H1 (cell line): ENCODE measurements at regions not wholly inside any gene's neighbourhood (a gene's known extent, or its start where the extent isn't known, plus 50 kb on each side); places are given as distances from the start of the nearest gene placed in this dataset.

Experiments used
- CTCF ChIA-PET: fragments of 300-600 bp; sonication (Branson Sonifier 250); formaldehyde crosslinking; loops from one replicate; lab custom pipeline; 2021; ENCODE audit not compliant: partially characterized antibody; lab: Charles Lee
- POLR2A ChIA-PET: fragments of 300-600 bp; sonication (Branson Sonifier 250); formaldehyde crosslinking; loops from one replicate; lab custom pipeline; 2021; ENCODE audit warnings: inconsistent platforms; ENCODE audit not compliant: partially characterized antibody; lab: Charles Lee
- DNase-seq, 2 experiments: peaks; one replicate each; pipeline versions ENCODE4 v3.0.0 to v3.0.0-alpha.2; 2010 to 2022; ENCODE audit warnings: low spot score in 2 of 2, low read depth in 1 of 2, mixed read lengths in 1 of 2
- FAIRE-seq: peaks from 2 replicates; lab custom pipeline; 2011; peaks lifted over from hg19 to GRCh38; lab: Jason Lieb, UNC
- H2AFZ ChIP-seq: 2 replicates; pipeline ENCODE4 v1.8.1; 2012; ENCODE audit warnings: low read length, inconsistent platforms
- H2AK5ac ChIP-seq: 2 replicates; pipeline ENCODE4 v1.6.1; 2013; ENCODE audit warnings: low read depth, low read length
- H2BK120ac ChIP-seq: replicated peaks from 2 replicates; pipeline ENCODE3; 2013; ENCODE audit warnings: low read depth, low read length, inconsistent platforms
- H2BK12ac ChIP-seq: 2 replicates; pipeline ENCODE4 v1.6.1; 2013; ENCODE audit warnings: low read depth, low read length
- H2BK15ac ChIP-seq: 2 replicates; pipeline ENCODE4 v1.6.1; 2013; ENCODE audit warnings: low read length
- H2BK20ac ChIP-seq: 2 replicates; pipeline ENCODE4 v1.6.1; 2013; ENCODE audit warnings: low read length
- H2BK5ac ChIP-seq: 2 replicates; pipeline ENCODE4 v1.6.1; 2013; ENCODE audit warnings: low read depth, low read length
- H3K14ac ChIP-seq: 2 replicates; pipeline ENCODE4 v1.6.1; 2013; ENCODE audit warnings: inconsistent platforms; ENCODE audit not compliant: insufficient read length
- H3K18ac ChIP-seq: 2 replicates; pipeline ENCODE4 v1.6.1; 2013; ENCODE audit warnings: low read length; ENCODE audit errors: extremely low read depth
- H3K23ac ChIP-seq: 2 replicates; pipeline ENCODE4 v1.6.1; 2013; ENCODE audit warnings: inconsistent platforms; ENCODE audit not compliant: insufficient read length
- H3K23me2 ChIP-seq: 2 replicates; pipeline ENCODE4 v1.6.1; 2013; ENCODE audit warnings: low read depth, low read length
- H3K27ac ChIP-seq: 2 replicates; pipeline ENCODE4 v1.6.1; 2011; ENCODE audit warnings: low read depth, low read length, inconsistent platforms
- H3K27me3 ChIP-seq, 4 experiments: replicated peaks in 1 of 4; 1 replicate in 1 of 4; 2 replicates in 3 of 4; pipeline versions ENCODE4 v1.6.1 to v1.8.1; 2011 to 2013; ENCODE audit warnings: low read length in 3 of 4, mild to moderate bottlenecking in 3 of 4, inconsistent platforms in 2 of 4, mixed read lengths in 2 of 4, moderate library complexity in 1 of 4; ENCODE audit not compliant: control insufficient read depth in 3 of 4, insufficient read depth in 3 of 4; ENCODE audit errors: extremely low read depth in 1 of 4
- H3K36me3 ChIP-seq, 4 experiments: 2 replicates each; pipeline versions ENCODE4 v1.6.1 to v1.8.1; 2011 to 2013; ENCODE audit warnings: mild to moderate bottlenecking in 4 of 4, low read length in 3 of 4, moderate library complexity in 2 of 4, control low read depth in 1 of 4, inconsistent platforms in 1 of 4; ENCODE audit not compliant: insufficient read depth in 4 of 4, control insufficient read depth in 2 of 4
- H3K4ac ChIP-seq: replicated peaks from 2 replicates; pipeline ENCODE3; 2013; ENCODE audit warnings: low read length, low read depth, mixed read lengths, inconsistent platforms; ENCODE audit not compliant: insufficient read length
- H3K4me1 ChIP-seq, 4 experiments: replicated peaks in 1 of 4; 1 replicate in 1 of 4; 2 replicates in 3 of 4; pipeline versions ENCODE4 v1.6.1 to v1.8.1; 2011 to 2013; ENCODE audit warnings: low read length in 3 of 4, inconsistent platforms in 2 of 4, mixed read lengths in 1 of 4; ENCODE audit not compliant: insufficient read depth in 4 of 4, control insufficient read depth in 3 of 4
- H3K4me2 ChIP-seq, 2 experiments: 2 replicates each; pipeline versions ENCODE4 v1.6.1 to v1.8.1; 2011 to 2013; ENCODE audit warnings: low read depth in 2 of 2, low read length in 2 of 2, control low read depth in 1 of 2, inconsistent platforms in 1 of 2, mild to moderate bottlenecking in 1 of 2; ENCODE audit not compliant: insufficient read depth in 1 of 2
- H3K4me3 ChIP-seq, 4 experiments: fragments of 200-600, 300-600 bp in 1 of 4; sonication (generic), shearing (Covaris generic), sonication (Bioruptor Twin) in 1 of 4; 2 replicates each; pipeline versions ENCODE4 v1.5.1 to v1.8.1; 2011 to 2016; ENCODE audit warnings: low read length in 4 of 4, low read depth in 3 of 4, control low read depth in 2 of 4, inconsistent platforms in 2 of 4, mild to moderate bottlenecking in 2 of 4, mixed read lengths in 1 of 4, moderate library complexity in 1 of 4; ENCODE audit not compliant: insufficient read depth in 2 of 4; ENCODE audit errors: extremely low read depth in 1 of 4
- H3K56ac ChIP-seq: replicated peaks from 2 replicates; pipeline ENCODE3; 2013; ENCODE audit warnings: low read depth, mild to moderate bottlenecking, mixed read lengths, low read length, inconsistent platforms; ENCODE audit not compliant: insufficient read length
- H3K79me1 ChIP-seq: 2 replicates; pipeline ENCODE4 v1.6.1; 2013; ENCODE audit warnings: low read depth, low read length, control low read depth
- H3K79me2 ChIP-seq, 2 experiments: 2 replicates each; pipeline versions ENCODE4 v1.6.1 to v1.8.1; 2012 to 2013; ENCODE audit warnings: low read length in 2 of 2, mild to moderate bottlenecking in 2 of 2, inconsistent platforms in 1 of 2; ENCODE audit not compliant: insufficient read depth in 2 of 2, control insufficient read depth in 1 of 2
- H3K9ac ChIP-seq, 4 experiments: replicated peaks in 1 of 4; 1 replicate in 1 of 4; 2 replicates in 3 of 4; pipeline versions ENCODE4 v1.6.1 to v1.8.1; 2011 to 2013; ENCODE audit warnings: low read depth in 3 of 4, low read length in 3 of 4, control low read depth in 2 of 4, mild to moderate bottlenecking in 2 of 4, moderate library complexity in 2 of 4, inconsistent platforms in 1 of 4; ENCODE audit errors: extremely low read depth in 1 of 4
- H3K9me3 ChIP-seq, 2 experiments: 2 replicates each; pipeline versions ENCODE4 v1.6.1 to v1.8.1; 2012 to 2013; ENCODE audit warnings: mild to moderate bottlenecking in 2 of 2, moderate library complexity in 2 of 2, control low read depth in 1 of 2, inconsistent platforms in 1 of 2, low read depth in 1 of 2, low read length in 1 of 2, mixed read lengths in 1 of 2; ENCODE audit not compliant: insufficient read depth in 2 of 2
- H4K20me1 ChIP-seq, 2 experiments: replicated peaks in 1 of 2; 2 replicates each; pipeline versions ENCODE3 to v1.8.1; 2011 to 2013; ENCODE audit warnings: inconsistent platforms in 2 of 2, low read length in 2 of 2, mild to moderate bottlenecking in 1 of 2; ENCODE audit not compliant: insufficient read depth in 2 of 2, control insufficient read depth in 1 of 2
- H4K5ac ChIP-seq: 2 replicates; pipeline ENCODE4 v1.6.1; 2013; ENCODE audit warnings: low read length, low read depth, mixed read lengths, inconsistent platforms; ENCODE audit not compliant: insufficient read length
- H4K8ac ChIP-seq: 2 replicates; pipeline ENCODE4 v1.8.0; 2013; ENCODE audit warnings: mild to moderate bottlenecking, moderate library complexity, low read length, inconsistent platforms; ENCODE audit not compliant: insufficient read depth; ENCODE audit errors: extremely low read depth
- H4K91ac ChIP-seq: replicated peaks from 2 replicates; pipeline ENCODE3; 2013; ENCODE audit warnings: low read length, mixed read lengths, inconsistent platforms; ENCODE audit not compliant: insufficient read length
- CEBPB ChIP-seq: IDR thresholded peaks from 2 replicates; pipeline ENCODE4 v1.6.1; 2012; ENCODE audit warnings: low read depth, low read length
- SIRT6 ChIP-seq: IDR thresholded peaks from one replicate; pipeline ENCODE4 v1.7.1; 2012; ENCODE audit warnings: low read length, inconsistent platforms
- TEAD4 ChIP-seq: IDR thresholded peaks from 2 replicates; pipeline ENCODE4 v1.6.1; 2012; ENCODE audit warnings: low read depth, low read length, inconsistent platforms, mixed read lengths
- WGBS, 2 experiments: shearing (Covaris generic) in 1 of 2; methylation state at CpG; one replicate each; pipeline versions ENCODE4 v1.1.6 to v1.1.7; 2013 to 2015; ENCODE audit warnings: low lambda C conversion rate in 2 of 2, mixed read lengths in 2 of 2, inconsistent platforms in 1 of 2, low coverage in 1 of 2, missing lambda C conversion rate in 1 of 2; ENCODE audit not compliant: insufficient replicate concordance in 2 of 2, insufficient coverage in 1 of 2, insufficient read length in 1 of 2; ENCODE audit errors: extremely low coverage in 1 of 2, missing lambda C conversion rate in 1 of 2; 5-methylcytosine and 5-hydroxymethylcytosine counted together

DNA sequence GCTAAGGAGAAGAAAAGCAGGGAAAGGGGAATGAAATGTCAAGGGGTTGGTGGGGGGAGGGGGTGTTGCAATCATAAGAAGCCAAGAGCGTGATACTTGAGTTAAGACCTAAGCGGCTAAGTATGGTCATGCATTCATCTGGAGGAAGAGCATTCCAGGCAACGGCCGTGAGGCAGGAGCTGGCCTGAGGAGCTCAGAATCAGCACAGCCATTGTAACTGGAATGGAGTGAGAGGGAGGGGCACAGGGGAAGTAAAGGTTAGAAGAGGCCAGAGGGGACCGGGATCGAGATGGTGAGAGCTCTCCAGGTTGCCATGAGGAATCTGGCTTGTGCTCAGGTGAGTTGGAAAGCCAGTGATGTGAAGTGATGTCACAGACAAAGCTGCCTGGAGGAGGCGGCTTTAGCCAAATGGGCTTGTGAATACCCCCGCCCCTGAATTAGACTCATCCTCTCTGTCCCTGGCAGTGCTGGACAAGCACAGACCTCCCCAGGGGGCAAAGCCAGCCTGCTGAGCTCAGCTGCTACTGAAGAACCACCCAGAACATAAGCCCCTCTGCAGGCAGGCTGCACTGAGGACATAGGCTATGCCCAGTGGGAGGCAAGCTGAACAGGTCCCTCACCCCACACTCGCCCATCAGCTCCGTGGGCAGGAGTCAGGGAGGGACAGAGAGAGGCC lies 61.1 kb upstream of the LAPTM5 start:
- Histone ChIP-seq H2BK12ac (no peak overlapping the region; the same call in 1 of the 2 replicates), H2BK120ac (no peak overlapping the region), H3K9ac (no peak overlapping the region), H4K91ac (peak overlapping the region; percentile 12), H3K27me3 (peaks cover 0 to 7% (median 6%) of the 10 kb centered on the region in 4 experiments; a peak in 3 of 7 replicates), H3K27ac (no peak overlapping the region), H2BK5ac (no peak overlapping the region; the same call in 1 of the 2 replicates), H3K9me3 (no peaks in the 10 kb centered on the region), H3K23ac (no peak overlapping the region), H3K14ac (no peak overlapping the region), H3K79me2 (no peaks in the 10 kb centered on the region), H2BK15ac (peak overlapping the region; percentile 54; the same call in 1 of the 2 replicates), H3K4me3 (no peak overlapping the region), H3K18ac (no peak overlapping the region), H4K8ac (no peak overlapping the region), H4K5ac (no peak overlapping the region), H3K56ac (no peak overlapping the region), H3K79me1 (no peaks in the 10 kb centered on the region; the same call in 1 of the 2 replicates), H4K20me1 (no peaks in the 10 kb centered on the region), H2AFZ (peak overlapping the region; percentile 48; the same call in 1 of the 2 replicates), H3K4ac (no peak overlapping the region), H3K4me1 (peaks cover 14 to 33% (median 19%) of the 10 kb centered on the region in 4 experiments), H3K4me2 (peak overlapping the region in 1 of 2 experiments; percentile 33; a peak in 2 of 4 replicates), H3K23me2 (no peaks in the 10 kb centered on the region; the same call in 1 of the 2 replicates), H2AK5ac (no peak overlapping the region), H2BK20ac (no peak overlapping the region), H3K36me3 (no peaks in the 10 kb centered on the region)
- FAIRE-seq (no peak), DNase-seq (no peak)
- 61% methylated on average over 10 of the region's 10 CpGs; no CpG with 5 or more reads in 1 of the 2 experiments for WGBS, 2 experiments
- ChIA-PET POLR2A (interaction anchor here (1.4 to 1.8 kb wide), 3 partner anchors 15 to 19 kb away, joined by 3 to 5 read pairs (median 4); no protein-coding TSS in a partner anchor), CTCF (interaction anchor here (0.9 to 10.9 kb wide), 6 partner anchors 13 to 111 kb away, joined by 3 to 158 read pairs (median 10); no protein-coding TSS in a partner anchor)
- TF ChIP-seq SIRT6 (no peak), CEBPB (peak; percentile 14; the same call in 1 of the 2 replicates), TEAD4 (peak; percentile 48; the same call in 1 of the 2 replicates)
